Lung (tissue), 11 donors: ENCODE measurements at regions not wholly inside any gene's neighbourhood (a gene's known extent, or its start where the extent isn't known, plus 50 kb on each side); places are given as distances from the start of the nearest gene placed in this dataset.

Source experiments
- ATAC-seq: fragments of 200-7000 bp; cut with Tn5 transposase; one replicate; pipeline ENCODE4 v1.9.1; 2020; ENCODE audit warnings: moderate number of reproducible peaks; ENCODE audit not compliant: insufficient read depth, low FRiP score
- DNase-seq, 3 donors: peaks; one replicate each; pipeline ENCODE4 v3.0.0-alpha.2; 2013 to 2017
- H3K27ac ChIP-seq, 2 donors: one replicate each; pipeline ENCODE4 v1.5.1; 2013; ENCODE audit warnings: mild to moderate bottlenecking in 2 of 2, moderate library complexity in 2 of 2, control low read depth in 1 of 2, inconsistent platforms in 1 of 2, low read depth in 1 of 2, low read length in 1 of 2
- H3K27me3 ChIP-seq, 3 donors: one replicate each; pipeline ENCODE4 v1.5.1; 2013; ENCODE audit warnings: low read length in 2 of 3; ENCODE audit not compliant: control insufficient read depth in 3 of 3, insufficient read depth in 3 of 3
- H3K36me3 ChIP-seq, 4 donors: one replicate each; pipeline ENCODE4 v1.5.1; 2013; ENCODE audit warnings: low read length in 4 of 4, mild to moderate bottlenecking in 1 of 4, moderate library complexity in 1 of 4; ENCODE audit not compliant: control insufficient read depth in 4 of 4, insufficient read depth in 4 of 4
- H3K4me1 ChIP-seq, 5 donors: one replicate each; pipeline ENCODE4 v1.5.1; 2013; ENCODE audit warnings: low read length in 5 of 5, mild to moderate bottlenecking in 2 of 5, moderate library complexity in 1 of 5; ENCODE audit not compliant: control insufficient read depth in 5 of 5, insufficient read depth in 5 of 5
- H3K4me3 ChIP-seq: one replicate; pipeline ENCODE4 v1.5.1; 2013; ENCODE audit warnings: mild to moderate bottlenecking, control low read depth, moderate library complexity
- H3K9ac ChIP-seq, 2 donors: one replicate each; pipeline ENCODE4 v1.5.1; 2013; ENCODE audit warnings: low read length in 2 of 2, control low read depth in 1 of 2; ENCODE audit not compliant: insufficient read depth in 1 of 2
- H3K9me3 ChIP-seq, 4 donors: one replicate each; pipeline ENCODE4 v1.5.1; 2013; ENCODE audit warnings: low read length in 3 of 4, mild to moderate bottlenecking in 1 of 4, moderate library complexity in 1 of 4; ENCODE audit not compliant: control insufficient read depth in 4 of 4, insufficient read depth in 3 of 4
- WGBS, 2 donors: extraction: QIAGEN DNeasy Blood & Tissue Kit; methylation state at CpG; one replicate each; pipeline ENCODE4 v1.1.7; 2013; 5-methylcytosine and 5-hydroxymethylcytosine counted together
- TF ChIP-seq, protein P1 (sequence below): IDR thresholded peaks from 2 replicates; pipeline ENCODE4 v1.5.1; 2012; ENCODE audit warnings: mild to moderate bottlenecking; ENCODE audit errors: control extremely low read depth, extremely low read depth
- donor health status: control.
- donor health status: control.
- donor health status: Bipolar disorder and iron deficiency.
- donor health status: healthy.
- donor health status: DM: yes; HTN: yes; CAD: no.

DNA sequence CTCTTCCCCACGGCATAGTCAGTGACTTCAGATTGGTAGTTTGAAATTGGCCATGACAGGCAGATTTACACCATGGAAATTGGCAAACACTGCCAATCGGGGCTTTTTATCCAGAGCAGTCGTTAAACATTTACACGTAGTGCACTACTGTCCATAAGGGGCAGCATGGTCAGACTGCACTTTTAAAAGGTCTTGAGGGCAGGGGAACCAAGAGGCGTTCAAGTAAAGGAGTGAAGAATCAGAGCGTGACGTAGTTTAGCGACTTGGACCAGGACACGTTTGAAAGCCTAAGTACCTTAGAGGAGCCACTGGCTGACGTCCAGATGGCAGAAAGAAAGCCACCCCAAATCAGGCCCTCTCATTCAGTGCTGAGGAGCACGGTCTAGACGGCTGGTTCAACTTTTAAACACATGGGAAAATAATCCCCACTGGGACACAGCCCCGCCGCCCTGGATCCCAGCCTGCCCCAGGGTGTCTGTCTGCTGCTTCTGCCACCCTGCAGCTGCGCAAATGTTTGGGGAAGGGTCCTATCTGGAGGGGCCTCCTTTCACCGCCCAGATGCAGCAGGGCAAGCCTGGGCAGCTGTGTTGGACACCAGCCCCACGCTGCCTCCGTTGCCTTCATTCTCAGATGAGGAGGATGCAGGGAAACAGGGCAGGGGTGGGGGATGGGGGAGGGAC lies 52.5 kb upstream of the PPP2R5C start:
- Histone ChIP-seq H3K27me3 (peaks cover 0 to 4% (median 2%) of the 10 kb centered on the region in 3 donors), H3K27ac (no peak overlapping the region), H3K4me3 (no peak overlapping the region), H3K4me1 (peaks cover 0 to 10% (median 0%) of the 10 kb centered on the region in 5 donors), H3K36me3 (no peaks in the 10 kb centered on the region), H3K9me3 (peaks cover 0 to 2% (median 0%) of the 10 kb centered on the region in 4 donors), H3K9ac (no peak overlapping the region)
- WGBS, 2 donors: 81 to 85% methylated on average over 18 of the region's 18 CpGs
- DNase-seq (no peak), ATAC-seq (no peak)
- TF ChIP-seq, protein P1, sequence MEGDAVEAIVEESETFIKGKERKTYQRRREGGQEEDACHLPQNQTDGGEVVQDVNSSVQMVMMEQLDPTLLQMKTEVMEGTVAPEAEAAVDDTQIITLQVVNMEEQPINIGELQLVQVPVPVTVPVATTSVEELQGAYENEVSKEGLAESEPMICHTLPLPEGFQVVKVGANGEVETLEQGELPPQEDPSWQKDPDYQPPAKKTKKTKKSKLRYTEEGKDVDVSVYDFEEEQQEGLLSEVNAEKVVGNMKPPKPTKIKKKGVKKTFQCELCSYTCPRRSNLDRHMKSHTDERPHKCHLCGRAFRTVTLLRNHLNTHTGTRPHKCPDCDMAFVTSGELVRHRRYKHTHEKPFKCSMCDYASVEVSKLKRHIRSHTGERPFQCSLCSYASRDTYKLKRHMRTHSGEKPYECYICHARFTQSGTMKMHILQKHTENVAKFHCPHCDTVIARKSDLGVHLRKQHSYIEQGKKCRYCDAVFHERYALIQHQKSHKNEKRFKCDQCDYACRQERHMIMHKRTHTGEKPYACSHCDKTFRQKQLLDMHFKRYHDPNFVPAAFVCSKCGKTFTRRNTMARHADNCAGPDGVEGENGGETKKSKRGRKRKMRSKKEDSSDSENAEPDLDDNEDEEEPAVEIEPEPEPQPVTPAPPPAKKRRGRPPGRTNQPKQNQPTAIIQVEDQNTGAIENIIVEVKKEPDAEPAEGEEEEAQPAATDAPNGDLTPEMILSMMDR: no peak

DNA sequence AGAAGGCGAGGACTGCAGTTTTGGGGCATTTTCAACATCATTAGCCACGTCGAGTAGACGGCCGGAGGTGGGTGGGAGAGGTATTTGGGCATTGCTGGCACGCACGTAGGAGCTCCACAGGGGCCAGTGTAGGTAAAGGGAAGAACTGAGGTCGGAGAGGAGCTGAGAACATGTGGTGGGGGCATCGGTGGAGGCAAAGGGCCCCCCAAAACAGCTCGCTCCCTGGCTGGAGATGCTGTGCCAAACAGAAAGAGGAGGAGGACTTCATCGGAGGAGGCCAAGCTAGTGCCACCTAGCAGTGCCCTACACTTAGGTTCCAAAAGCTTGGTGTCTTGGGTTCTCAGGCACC lies 52.0 kb upstream of the PPP2R5C start:
- ATAC-seq (no peak), DNase-seq (no peak)
- TF ChIP-seq, protein P1: no peak
- H3K36me3 ChIP-seq: no peaks in the 10 kb centered on the region
- WGBS, 2 donors: 90 to 94% methylated on average over 11 of the region's 11 CpGs
- H3K9ac ChIP-seq: no peak overlapping the region
- peaks cover 0 to 10% (median 0%) of the 10 kb centered on the region in 5 donors for H3K4me1 ChIP-seq
- peaks cover 0 to 3% (median 0%) of the 10 kb centered on the region in 4 donors for H3K9me3 ChIP-seq
- H3K27me3 ChIP-seq: peaks cover 0 to 4% (median 2%) of the 10 kb centered on the region in 3 donors
- no peak overlapping the region for H3K27ac ChIP-seq
- H3K4me3 ChIP-seq: no peak overlapping the region

DNA sequence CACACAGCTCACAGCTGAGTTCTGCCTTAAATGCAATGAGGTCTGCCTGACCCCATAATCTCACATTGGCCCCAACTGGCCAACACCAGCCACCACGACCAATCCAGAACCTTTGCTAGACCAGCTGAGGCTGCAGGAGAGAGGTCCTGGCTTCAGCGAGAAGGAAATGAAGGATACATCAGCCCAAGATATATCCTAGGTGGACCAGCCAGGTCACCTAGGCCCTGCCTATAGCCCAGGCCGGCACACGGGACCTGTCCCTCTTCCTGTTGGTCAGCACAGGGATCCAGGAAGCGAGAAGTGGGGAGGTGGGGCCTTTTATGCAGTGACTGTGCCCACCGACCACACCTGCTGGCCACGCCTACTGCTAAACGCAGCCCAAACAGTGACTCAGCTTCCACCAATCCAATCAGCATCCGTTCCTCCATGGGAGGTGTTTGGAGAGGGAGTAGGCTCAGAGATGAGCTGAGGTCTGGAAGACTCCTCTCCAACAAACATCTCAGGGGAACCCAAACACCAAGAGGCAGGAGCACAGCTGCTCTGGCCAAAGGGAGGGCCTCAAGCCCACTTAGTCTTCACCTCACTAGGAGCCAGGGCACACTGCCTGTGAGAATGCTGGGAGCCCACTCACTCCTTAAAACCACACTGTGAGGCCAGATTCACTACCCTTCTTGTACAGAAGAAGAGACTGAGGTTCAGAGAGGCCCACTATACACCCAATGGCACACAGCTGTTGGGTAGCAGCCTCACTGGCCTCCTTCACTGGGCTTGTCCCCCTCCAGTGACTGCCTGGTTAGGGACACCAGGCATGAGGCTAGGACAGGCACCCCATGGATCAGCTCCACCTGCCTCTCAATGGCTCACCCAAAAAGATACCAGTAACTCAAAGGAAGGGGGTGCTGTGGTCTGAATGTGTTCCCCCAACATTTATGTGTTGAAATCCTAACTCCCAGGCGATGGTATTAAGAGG lies 51.3 kb upstream of the PPP2R5C start:
- H3K4me3 ChIP-seq: no peak overlapping the region
- peaks cover 0 to 3% (median 0%) of the 10 kb centered on the region in 3 donors for H3K27me3 ChIP-seq
- no peak overlapping the region for H3K27ac ChIP-seq
- TF ChIP-seq, protein P1: no peak
- no peak overlapping the region for H3K9ac ChIP-seq
- DNase-seq (no peak), ATAC-seq (no peak)
- no peaks in the 10 kb centered on the region for H3K36me3 ChIP-seq
- H3K9me3 ChIP-seq: peaks cover 0 to 3% (median 0%) of the 10 kb centered on the region in 4 donors
- WGBS, 2 donors: 75 to 81% methylated on average over 10 of the region's 10 CpGs
- H3K4me1 ChIP-seq: peaks cover 0 to 10% (median 0%) of the 10 kb centered on the region in 5 donors
